HG03196 (cell line): ENCODE measurements at regions not wholly inside any gene's neighbourhood (a gene's known extent, or its start where the extent isn't known, plus 50 kb on each side); places are given as distances from the start of the nearest gene placed in this dataset.

Source experiments
- ATAC-seq: cut with Tn5 transposase; IDR thresholded peaks from one replicate; pipeline ENCODE4 v1.9.1; 2021; ENCODE audit not compliant: unreplicated experiment

DNA sequence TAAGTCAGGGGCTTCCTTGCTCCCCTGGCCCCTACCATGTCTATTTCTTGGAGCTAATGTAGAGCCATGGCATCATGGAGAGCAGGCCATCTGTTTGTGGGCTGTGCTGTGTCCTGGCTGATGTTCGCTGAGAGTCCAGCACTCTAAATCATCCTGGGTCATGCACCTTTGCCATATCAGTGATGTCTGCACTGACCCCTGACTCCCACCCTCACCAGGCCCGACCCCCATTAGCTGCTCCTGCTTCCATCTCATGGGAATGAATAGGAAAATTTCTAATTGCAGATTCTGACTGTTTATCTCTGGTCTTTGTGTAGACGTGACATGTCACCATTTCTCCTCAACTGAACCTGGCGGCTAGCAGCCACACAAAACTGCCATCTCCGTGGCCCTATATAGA is 236.9 kb downstream of the NSG2 start:
- no peak for ATAC-seq

- ATAC-seq = no peak
Observed at GRCh38 chr5:174283211-174284005, 237.9 kb downstream of the NSG2 start.

- no peak for ATAC-seq
Observed at GRCh38 chr5:174284873-174285272, 239.4 kb downstream of the NSG2 start.

GRCh38 chr5:174287761-174288160 is 242.3 kb downstream of the NSG2 start:
- no peak for ATAC-seq

DNA sequence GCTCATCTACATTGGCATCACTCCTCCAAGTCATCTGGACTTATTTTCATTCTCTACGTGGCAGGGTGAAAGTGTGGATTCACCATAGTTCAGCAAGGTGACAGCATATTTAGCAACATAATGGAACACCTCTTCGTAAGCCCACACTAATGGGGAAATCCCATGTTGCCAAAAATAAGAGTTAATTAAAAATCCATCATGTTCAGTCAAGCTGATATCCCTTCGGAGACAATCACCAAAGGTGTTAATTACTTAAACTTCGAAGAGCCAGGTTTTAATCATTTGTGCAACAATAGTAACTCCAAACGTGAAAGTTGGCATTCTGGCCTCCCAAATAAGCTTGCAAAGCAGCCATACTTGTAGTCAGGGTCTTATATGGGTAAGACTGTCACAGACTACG is 242.9 kb downstream of the NSG2 start:
- ATAC-seq = no peak

- ATAC-seq = no peak
Observed at GRCh38 chr5:174291162-174291561, 245.7 kb downstream of the NSG2 start.

- ATAC-seq = no peak
Observed at GRCh38 chr5:174292348-174292747, 246.8 kb downstream of the NSG2 start.

DNA sequence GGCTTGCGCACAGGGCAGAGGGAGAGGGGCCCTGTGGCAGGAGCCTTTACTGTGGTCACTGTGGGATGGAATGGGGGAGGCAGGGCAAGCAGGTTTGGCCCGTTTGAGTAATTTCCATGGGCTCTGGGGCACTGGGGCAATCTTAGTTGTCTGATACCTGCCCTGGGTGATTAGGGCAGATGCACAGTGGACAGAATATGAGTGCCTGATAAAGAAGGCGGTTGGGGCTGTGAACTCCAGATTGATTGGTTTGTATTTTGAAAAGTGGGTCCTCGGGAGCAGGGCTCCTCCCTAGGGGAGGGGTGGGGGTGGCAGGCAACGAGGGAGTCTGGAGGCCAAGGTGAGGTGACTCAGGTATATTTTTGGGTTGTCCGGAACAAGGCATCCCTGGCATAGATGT is 247.5 kb downstream of the NSG2 start:
- no peak for ATAC-seq

DNA sequence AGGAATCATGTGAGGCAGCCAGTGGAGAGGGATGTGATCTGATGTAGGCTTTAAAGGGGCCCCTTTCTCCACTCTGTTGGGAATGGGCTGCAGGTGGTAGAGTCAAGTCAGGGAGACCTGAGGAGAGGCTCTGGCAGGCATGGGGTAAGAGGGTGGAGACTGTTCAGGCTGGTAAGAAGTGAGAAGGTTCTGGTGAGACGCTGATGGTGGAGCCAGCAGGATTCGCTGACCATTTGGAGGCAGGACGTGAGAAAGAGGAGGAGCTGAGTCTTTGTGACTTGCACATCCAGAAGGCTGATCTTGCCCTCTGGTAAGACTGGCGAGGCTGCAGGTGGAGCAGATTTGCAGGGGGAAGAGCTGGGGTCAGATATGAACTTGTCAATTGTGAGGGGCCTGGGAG is 248.0 kb downstream of the NSG2 start:
- no peak for ATAC-seq

- ATAC-seq = no peak
Observed at GRCh38 chr5:174294891-174295620, 249.6 kb downstream of the NSG2 start.

DNA sequence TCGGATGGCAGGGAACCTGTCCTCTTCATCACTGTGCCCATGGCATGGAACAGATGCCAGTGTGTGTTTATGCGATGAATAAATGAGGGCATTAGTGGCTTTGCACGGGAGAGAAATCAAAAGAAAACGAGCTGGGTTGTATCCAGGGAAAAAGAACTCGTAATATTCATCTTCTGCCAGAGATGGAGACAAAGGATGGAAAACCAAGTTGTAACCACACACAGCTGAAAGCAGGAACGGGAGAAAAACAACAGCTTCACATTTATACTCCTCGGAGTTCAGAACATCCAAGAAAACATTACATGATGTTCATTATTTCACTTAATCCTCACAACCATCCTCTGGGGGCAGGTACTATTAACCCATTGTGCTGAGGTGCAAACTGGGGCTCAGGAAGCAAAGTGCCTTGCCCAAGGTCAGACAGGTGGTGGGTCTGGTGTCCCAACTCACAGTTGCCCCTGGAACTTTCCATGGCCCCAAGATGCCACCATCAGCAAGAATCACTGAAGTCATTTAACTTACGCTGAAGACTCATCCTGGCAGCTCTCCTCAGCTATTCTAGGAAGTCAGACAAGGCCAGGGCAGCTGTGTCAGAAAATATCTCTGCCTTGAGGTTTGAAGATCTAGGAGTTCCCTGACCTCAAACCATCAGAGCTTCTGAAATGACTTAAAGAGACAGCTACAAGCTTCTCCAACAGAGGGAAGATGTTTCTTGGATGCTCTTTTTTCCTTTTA is 250.4 kb downstream of the NSG2 start:
- ATAC-seq = no peak

DNA sequence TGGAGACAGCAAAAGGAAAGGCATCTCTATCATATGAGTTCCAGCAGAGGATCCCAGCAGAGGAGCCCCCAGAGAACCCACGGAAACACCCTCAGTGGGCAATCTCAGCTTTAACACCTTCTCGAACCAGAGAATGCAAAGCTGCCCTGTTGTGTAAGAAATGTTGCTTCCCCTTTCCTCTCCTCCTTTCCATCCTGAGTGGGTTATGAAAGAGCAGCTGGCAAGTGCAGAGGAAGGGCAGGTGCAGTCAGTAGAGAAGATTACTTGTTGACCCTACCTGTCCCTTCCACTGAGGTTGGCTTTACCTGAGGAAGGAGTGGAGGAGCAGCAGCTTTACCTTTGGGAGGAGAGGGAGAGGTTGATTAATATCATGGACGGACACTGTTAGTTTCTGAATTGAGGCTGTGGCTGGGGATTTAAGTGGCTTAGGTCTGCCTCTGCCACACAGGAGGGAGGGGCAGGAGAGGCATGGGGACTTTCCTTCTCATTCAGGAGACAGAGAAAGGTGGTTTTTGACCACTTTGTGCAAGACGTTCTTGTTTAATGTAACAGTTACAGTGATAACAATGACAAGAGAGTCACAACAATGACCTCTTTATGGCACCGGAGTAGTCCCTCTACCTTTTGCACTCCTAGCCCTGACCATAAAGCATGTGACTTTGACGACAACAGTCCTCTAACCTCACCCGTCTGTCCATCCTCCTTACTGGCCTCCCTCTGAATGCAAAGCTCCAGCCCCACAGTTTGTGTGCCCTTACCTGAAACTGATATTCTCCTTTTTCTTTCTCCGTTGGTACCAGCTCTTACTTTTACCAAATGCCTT is 254.8 kb downstream of the NSG2 start:
- no peak for ATAC-seq

DNA sequence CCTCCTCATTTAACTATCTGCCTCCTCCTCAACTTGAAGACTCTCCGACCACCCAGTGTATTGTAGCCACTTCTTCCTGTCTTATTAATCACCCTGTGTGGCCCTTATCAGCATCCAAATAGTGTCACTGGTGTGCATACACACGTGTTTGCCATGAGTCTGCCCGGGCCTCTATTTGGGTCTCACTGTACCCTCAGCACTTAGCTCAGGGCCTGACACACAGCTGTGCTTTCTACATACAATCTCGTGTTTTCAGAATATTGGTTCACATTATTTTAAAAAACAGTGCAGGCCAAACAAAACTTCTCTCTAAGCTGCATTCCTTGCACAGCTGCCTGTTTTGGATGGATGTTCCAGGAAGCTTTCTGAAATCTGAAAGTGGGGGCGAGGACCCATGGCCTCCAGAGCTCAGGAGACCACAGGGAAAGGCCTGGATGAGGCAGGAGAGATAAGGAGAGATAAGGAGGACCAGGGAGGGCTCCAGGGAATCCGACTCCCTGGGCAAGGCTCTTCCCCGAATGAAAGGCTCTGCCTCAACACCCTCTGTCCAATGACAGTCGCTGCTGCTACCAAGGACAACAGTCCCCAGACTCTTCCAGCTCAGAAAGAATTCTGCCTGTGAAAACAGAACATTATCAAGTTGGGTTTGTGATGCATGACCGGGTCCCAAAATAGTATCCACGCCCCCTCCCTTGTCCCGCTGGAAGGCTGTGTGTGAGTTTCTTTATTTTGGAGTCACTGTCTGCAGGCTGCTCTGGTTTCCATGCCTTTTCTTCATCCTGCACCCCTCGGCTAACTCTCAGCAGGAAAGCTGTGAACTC is 255.6 kb downstream of the NSG2 start:
- ATAC-seq = no peak

- no peak for ATAC-seq
Observed at GRCh38 chr5:174301848-174302625, 256.5 kb downstream of the NSG2 start.

DNA sequence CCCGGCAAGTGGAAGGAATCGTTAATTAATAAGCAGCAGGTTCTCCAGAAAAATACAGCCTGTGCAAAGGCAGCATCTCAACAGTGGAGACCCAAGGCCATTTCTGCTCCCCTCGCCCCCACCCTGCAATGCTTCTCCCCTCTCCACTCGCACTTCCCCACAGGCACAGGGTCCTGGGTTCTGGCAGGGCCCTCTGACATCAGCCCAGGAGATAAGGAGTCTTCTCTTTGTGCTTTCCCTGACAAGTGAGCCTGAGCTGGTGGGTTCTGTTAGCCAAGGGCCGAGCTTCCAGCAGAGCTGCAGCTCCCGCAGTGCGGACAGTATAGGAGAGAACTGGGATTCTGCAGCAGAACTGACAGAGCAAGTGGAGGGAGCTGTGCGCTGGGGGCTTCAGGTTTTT is 257.5 kb downstream of the NSG2 start:
- ATAC-seq = no peak

GRCh38 chr5:174303437-174304045 is 258.0 kb downstream of the NSG2 start:
- ATAC-seq = no peak

GRCh38 chr5:174305241-174305681 is 259.8 kb downstream of the NSG2 start:
- no peak for ATAC-seq

DNA sequence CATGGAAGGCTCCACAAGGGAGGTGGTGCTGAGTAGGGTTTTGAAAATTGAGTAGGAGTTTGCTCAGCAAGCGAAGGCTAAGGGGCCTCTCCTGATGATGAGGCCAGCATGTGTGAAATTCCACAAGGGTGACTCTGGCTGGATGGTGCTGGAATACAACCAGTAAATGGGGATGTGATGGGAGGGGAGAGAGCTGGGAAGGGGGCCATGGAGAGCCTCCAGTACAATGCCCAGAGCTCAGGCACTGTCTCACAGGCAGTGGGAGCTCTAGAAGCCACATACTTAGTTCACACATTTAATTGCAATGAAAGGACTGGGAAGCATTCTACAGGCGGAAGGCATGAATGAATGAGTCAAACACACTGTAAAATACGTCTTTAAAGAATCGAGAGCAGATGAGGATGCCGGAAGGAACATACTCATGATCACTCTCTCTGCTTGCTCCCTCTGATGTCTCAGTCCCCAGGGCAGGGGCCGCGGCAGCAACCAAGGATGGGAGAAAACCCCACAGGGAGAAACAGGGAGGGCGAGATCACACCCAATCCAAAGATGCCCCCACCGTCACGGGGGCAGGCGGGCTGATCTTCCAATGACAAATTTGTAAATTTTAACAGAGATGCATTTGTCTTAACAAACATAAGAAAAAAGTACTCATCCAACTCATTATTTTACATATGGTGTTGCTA is 261.0 kb downstream of the NSG2 start:
- ATAC-seq = no peak
